H54 (cell line): ENCODE measurements at regions not wholly inside any gene's neighbourhood (a gene's known extent, or its start where the extent isn't known, plus 50 kb on each side); places are given as distances from the start of the nearest gene placed in this dataset.

ENCODE experiments used
- DNase-seq: peaks from one replicate; pipeline ENCODE4 v3.0.0; 2011; ENCODE audit warnings: low spot score, mixed read lengths; ENCODE audit not compliant: insufficient read length
- FAIRE-seq: peaks from 3 replicates; lab custom pipeline; 2011; peaks lifted over from hg19 to GRCh38; lab: Jason Lieb, UNC
- POLR2A ChIP-seq: IDR thresholded peaks from 2 replicates; pipeline ENCODE4 v1.6.1; 2011; ENCODE audit warnings: low read depth, mild to moderate bottlenecking, low read length

DNA sequence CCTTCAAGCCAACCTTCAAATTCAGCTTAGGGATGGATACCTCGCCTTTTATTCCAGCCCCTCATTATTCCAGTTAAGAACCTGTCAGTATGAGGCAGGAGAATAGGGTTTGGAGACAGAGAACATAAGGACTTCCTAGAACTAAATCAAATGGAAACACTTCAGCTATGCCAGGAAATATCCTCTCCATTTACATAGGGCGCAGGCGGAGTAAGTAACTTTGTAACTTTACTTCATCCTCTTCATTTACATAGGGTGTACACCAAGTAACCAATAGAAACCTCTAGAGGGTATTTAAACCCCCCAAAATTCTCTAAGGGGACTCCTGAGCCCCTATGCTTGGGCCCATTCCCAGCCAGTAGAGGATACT lies 75.4 kb upstream of the ATF3 start:
- no peak for FAIRE-seq
- DNase-seq: no peak
- TF ChIP-seq POLR2A: no peak

DNA sequence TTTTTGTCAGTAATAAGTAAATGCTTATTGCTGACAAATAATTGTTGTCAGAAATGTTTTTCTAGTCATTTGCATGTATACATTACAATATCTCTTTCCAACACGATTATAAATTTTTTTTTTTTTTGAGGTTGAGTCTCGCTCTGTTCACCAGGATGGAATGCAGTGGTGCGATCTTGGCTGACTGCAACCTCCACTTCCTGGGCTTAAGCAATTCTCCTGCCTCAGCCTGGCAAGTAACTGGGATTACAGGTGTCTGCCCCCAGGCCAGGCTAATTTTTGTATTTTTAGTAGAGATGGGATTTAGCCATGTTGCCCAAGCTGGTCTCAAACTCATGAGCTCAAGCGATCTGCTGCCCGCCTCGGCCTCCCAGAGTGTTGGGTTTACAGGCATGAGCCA lies 72.0 kb upstream of the ATF3 start:
- no peak for FAIRE-seq
- no peak for DNase-seq

DNA sequence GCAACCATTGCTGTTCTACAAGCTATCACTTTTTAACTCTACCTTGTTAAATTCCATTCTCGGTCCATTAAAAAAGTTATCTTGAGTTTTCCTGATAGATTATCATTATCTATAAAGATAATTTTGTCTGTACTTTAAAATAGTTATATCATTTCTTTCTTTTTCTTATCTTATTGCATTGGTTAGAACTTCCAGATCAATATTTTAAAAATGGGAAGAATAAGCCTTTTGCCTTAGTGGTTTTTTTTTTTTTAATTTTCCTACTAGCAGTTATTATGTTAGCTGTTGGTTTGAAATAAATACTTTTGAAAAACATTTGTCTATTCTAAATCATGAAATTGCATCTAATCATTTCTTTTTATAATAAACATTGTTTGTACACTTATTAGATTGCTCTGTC lies 71.0 kb upstream of the ATF3 start:
- FAIRE-seq (no peak), DNase-seq (no peak)

More for the DNA sequence above, 72.0 kb upstream of the ATF3 start:
- TF ChIP-seq POLR2A: no peak

GRCh38 chr1:212539737-212540430 lies 68.7 kb upstream of the ATF3 start:
- no peak for FAIRE-seq
- TF ChIP-seq POLR2A: no peak

More for the DNA sequence above, 71.0 kb upstream of the ATF3 start:
- no peak for TF ChIP-seq POLR2A

GRCh38 chr1:212542761-212543187 lies 65.8 kb upstream of the ATF3 start:
- no peak for TF ChIP-seq POLR2A
- FAIRE-seq: no peak
- DNase-seq: no peak

More at GRCh38 chr1:212539737-212540430, 68.7 kb upstream of the ATF3 start:
- DNase-seq: no peak

DNA sequence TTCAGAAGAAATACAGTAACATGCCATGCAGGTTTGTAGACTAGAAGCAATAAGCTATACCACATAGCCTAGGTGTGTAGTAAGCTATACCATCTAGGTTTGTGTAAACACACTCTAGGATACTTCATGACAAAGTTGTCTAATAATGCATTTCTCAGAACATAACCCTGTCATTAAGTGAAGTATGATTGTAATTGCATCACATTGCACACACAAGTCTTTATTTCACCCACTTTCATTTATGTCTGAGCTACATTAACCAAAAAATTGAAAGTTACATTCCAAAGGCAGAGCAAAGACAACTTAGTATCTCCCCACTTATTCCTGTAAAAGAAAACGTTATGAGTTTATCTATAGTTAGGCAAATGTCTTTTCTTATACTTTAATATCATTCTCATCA lies 64.5 kb upstream of the ATF3 start:
- no peak for TF ChIP-seq POLR2A
- FAIRE-seq: peak; percentile 36
- DNase-seq: no peak

DNA sequence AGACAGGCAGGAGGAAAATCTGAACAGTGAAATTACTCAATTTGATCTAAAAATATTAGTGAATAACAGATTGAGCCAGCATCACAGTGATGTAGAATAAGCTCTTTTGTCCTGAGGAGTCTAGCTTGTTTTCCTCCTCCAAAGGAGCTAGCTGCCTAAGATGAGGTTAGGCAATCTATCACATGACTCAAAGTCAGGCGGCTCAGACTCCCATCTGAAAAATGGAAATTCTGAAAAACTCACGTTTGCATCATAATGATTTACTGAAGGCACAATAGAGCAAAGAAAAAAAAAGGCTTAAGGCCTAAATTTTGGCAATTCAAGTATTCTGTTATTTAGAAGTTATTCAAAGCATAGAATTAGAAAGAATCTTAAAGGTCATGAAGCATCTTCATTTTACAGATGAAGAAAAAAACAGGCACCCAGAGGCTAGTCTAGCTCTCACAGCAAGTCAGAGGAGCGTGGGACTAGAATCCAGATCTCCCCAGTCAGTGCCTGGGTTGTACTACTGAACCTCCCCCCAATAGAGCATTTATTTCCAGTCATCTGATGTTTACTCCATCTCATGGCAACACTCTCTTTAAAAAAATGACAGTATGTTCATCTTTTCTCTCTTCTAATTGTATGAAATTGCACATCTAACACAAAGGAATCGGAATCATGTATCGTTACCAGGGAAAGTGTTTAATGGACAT lies 62.5 kb upstream of the ATF3 start:
- no peak for DNase-seq
- peak; percentile 88 for FAIRE-seq
- no peak for TF ChIP-seq POLR2A

DNA sequence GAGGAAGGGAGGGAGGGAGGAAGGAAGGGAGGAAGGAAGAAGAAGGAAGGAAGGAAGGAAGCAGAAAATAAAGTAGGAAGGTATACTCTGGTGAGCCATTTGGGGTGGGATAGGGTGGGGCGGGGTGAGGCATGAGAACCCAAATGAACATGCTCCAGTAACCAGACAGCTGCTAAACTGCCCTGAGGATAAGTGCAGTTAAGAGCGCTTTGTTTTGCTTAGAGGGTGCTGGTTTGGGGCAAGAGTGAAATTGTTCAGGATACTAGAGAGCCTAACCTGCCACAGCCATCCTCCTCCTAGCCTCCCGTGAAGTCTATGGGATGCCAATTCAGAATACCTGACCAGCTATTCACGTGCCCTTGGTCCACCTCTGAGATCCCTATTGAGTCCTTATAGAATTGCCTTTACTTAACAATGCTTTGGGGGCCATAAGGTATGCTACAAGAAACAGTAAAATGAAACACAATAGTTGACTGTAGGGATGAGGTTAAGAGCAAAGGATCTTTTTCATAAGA lies 59.0 kb upstream of the ATF3 start:
- DNase-seq (no peak), FAIRE-seq (no peak)
- no peak for TF ChIP-seq POLR2A

DNA sequence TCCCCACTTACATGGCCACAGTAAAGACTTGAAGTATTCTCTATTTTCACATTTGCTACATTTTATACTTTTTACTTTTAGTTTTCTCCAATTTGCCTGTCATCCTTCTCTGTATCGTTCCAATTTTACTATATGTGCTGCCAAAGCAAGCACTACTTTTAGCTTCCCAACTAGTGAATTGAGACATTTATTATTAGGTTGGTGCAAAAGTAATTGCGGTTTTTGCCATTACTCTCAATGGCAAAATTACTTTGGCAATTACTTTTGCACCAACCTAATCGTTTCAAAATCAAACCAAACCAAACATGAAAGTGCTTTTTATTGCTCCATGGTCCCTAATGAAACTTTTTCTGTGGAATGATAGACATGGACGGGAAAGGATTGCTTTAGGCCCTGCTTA lies 56.6 kb upstream of the ATF3 start:
- DNase-seq: no peak
- TF ChIP-seq POLR2A: no peak
- FAIRE-seq: no peak

GRCh38 chr1:212553676-212554075 lies 54.9 kb upstream of the ATF3 start:
- FAIRE-seq (no peak), DNase-seq (no peak)
- no peak for TF ChIP-seq POLR2A

DNA sequence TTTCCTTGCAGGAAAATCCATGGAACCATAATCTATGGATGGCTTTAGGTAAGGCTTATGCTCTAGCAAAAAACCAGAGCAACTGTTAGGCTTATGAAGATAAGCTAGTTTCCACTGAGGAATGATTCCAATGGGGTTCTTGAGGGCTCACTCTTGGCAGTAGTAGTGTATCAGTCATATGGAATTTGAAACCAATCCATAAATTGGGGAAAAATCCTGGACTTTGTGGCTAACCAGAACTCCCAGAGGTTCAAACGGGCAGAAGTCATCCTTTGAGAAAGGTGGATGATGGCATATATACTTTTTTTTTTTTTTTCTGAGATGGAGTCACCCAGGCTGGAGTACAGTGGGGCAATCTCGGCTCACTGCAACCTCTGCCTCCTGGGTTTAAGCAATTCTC lies 54.2 kb upstream of the ATF3 start:
- TF ChIP-seq POLR2A: no peak
- DNase-seq (no peak), FAIRE-seq (no peak)

DNA sequence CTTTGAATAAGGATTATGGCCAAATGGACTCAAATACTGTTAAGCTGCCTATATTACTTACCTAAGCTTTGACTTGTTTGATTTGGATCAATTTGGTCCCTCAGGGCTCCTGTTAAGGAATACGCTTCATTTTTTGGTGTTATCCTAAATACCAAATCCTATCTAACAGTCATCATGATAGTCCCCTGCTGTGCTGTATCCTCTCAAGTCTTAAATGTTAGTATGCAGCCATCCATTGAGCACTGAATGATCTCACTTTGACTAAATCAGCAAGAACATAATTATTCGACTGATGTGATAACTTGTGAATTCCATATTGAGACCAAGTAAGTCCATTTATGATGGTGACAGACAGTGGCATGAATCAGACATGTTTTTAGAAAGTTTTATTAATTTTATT lies 53.1 kb upstream of the ATF3 start:
- DNase-seq: no peak
- FAIRE-seq: no peak
- TF ChIP-seq POLR2A: no peak

DNA sequence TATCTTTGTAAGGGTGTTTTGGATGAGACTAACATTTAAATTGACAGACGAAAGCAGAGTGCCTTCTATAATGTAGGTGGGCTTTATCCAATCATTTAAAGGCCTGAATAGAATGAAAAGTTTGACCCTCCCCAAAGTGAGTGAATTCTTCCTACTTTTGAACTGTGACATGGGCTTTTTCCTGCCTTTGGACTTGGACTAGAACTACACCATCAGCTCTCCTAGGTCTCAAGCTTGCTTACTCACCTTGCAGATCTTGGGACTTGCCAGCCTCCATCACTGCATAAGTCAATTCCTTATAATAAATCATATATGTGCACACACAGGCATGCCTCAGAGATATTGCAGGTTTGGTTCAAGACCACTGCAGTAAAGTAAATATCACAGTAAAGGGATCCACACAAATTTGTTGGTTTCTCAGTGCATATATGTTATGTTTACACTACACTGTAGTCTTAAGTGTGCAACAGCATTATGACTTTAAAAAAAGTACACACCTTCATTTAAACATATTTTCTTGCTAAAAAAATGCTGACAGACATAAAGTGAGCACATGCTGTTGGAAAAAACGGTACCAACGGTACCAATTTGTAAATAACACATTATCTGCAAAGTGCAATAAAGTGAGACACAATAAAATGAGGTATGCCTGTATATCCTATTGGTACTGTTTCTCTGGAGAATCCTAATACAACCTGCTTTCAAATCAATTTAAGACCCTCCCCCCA lies 51.6 kb upstream of the ATF3 start:
- DNase-seq (no peak), FAIRE-seq (no peak)
- TF ChIP-seq POLR2A: no peak
